ENCODE measurements at regions not wholly inside any gene's neighbourhood (a gene's known extent, or its start where the extent isn't known, plus 50 kb on each side); places are given as distances from the start of the nearest gene placed in this dataset.

GRCh38 chr3:157695103-157695502 is 191.9 kb upstream of the VEPH1 start:
- WGBS, 2 donors: 72 to 80% methylated on average over 2 of the region's 2 CpGs
- ATAC-seq (no peak), FAIRE-seq (no peak), DNase-seq (no peak)
- H3K27me3 ChIP-seq: no peaks in the 10 kb centered on the region
- H3K9me3 ChIP-seq: no peaks in the 10 kb centered on the region
- no peak overlapping the region for H3K4me3 ChIP-seq
- TF ChIP-seq, protein P1, sequence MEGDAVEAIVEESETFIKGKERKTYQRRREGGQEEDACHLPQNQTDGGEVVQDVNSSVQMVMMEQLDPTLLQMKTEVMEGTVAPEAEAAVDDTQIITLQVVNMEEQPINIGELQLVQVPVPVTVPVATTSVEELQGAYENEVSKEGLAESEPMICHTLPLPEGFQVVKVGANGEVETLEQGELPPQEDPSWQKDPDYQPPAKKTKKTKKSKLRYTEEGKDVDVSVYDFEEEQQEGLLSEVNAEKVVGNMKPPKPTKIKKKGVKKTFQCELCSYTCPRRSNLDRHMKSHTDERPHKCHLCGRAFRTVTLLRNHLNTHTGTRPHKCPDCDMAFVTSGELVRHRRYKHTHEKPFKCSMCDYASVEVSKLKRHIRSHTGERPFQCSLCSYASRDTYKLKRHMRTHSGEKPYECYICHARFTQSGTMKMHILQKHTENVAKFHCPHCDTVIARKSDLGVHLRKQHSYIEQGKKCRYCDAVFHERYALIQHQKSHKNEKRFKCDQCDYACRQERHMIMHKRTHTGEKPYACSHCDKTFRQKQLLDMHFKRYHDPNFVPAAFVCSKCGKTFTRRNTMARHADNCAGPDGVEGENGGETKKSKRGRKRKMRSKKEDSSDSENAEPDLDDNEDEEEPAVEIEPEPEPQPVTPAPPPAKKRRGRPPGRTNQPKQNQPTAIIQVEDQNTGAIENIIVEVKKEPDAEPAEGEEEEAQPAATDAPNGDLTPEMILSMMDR (IDR thresholded peaks at IDR 0.05): no peak
- peaks cover 0 to 8% (median 0%) of the 10 kb centered on the region in 3 donors for H3K4me1 ChIP-seq
- no peak overlapping the region for H3K27ac ChIP-seq
- intact Hi-C loops (cut with DNase I): no loop called here
- no peaks in the 10 kb centered on the region for H3K36me3 ChIP-seq

GRCh38 chr3:157693762-157694161 is 190.5 kb upstream of the VEPH1 start:
- intact Hi-C loops (cut with DNase I): no loop called here
- DNase-seq (no peak), FAIRE-seq (no peak)

GRCh38 chr3:157692468-157692867 is 189.3 kb upstream of the VEPH1 start:
- no peaks in the 10 kb centered on the region for H3K27me3 ChIP-seq
- ATAC-seq (no peak), FAIRE-seq (no peak), DNase-seq (no peak)
- peaks cover 0 to 8% (median 0%) of the 10 kb centered on the region in 3 donors for H3K4me1 ChIP-seq
- H3K36me3 ChIP-seq: no peaks in the 10 kb centered on the region
- H3K9me3 ChIP-seq: no peaks in the 10 kb centered on the region
- intact Hi-C loops (cut with DNase I): no loop called here
- TF ChIP-seq, protein P1 (IDR thresholded peaks at IDR 0.05): no peak
- no peak overlapping the region for H3K27ac ChIP-seq
- no peak overlapping the region for H3K4me3 ChIP-seq
- 71 to 81% methylated on average over 1 of the region's 1 CpG for WGBS, 2 donors

More at GRCh38 chr3:157693762-157694161, 190.5 kb upstream of the VEPH1 start:
- TF ChIP-seq, protein P1 (IDR thresholded peaks at IDR 0.05): no peak
- Histone ChIP-seq H3K27me3 (no peaks in the 10 kb centered on the region), H3K9me3 (no peaks in the 10 kb centered on the region), H3K27ac (no peak overlapping the region), H3K36me3 (no peaks in the 10 kb centered on the region), H3K4me1 (peaks cover 0 to 8% (median 0%) of the 10 kb centered on the region in 3 donors), H3K4me3 (no peak overlapping the region)
- ATAC-seq: no peak
- 75 to 79% methylated on average over 1 of the region's 1 CpG for WGBS, 2 donors

DNA sequence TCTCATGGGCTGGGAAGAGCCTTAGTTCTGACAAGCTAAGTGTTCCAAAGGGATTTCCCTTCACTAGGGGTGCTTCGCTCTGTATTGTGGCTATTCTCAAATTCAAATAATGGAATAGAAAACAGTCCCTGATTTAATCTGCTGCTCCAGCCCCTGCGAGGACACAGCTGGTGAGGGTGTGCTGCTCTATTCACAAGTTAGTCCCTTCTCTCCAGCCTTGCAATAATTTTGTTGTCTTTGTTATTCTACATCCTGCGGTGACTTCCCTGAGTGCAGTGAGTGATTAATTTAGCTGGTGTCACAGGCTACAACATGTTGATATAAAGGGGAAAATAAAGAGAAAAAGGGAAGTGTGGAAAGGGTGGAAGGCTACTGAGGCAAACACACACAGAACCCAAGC is 180.5 kb upstream of the VEPH1 start:
- Histone ChIP-seq H3K4me3 (no peak overlapping the region), H3K4me1 (no peaks in the 10 kb centered on the region), H3K27me3 (no peaks in the 10 kb centered on the region), H3K9me3 (no peaks in the 10 kb centered on the region), H3K27ac (no peak overlapping the region), H3K36me3 (no peaks in the 10 kb centered on the region)
- TF ChIP-seq, protein P1 (IDR thresholded peaks at IDR 0.05): no peak
- FAIRE-seq: no peak
- 49 to 72% methylated on average over 3 of the region's 3 CpGs for WGBS, 2 donors
- ATAC-seq: no peak
- DNase-seq: no peak
- intact Hi-C loops (cut with DNase I): no loop called here

DNA sequence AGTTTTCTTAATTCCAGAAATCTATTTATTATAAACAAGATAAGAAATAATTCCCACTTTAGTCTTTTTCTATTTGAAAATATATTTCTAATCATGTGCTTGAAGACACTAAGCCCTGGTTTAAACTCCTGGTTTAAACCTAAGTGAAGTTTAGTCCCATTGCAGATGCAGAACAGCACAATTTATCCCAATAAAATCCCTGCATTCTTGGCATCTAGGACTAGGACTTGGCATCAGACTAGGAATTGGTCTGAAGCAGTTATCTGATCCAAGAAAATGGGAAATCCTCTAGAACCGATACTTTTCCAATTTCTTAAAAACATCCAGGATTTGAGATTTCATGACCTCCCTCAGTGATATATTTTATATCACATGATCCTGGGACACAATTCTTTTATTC is 168.8 kb upstream of the VEPH1 start:
- H3K4me1 ChIP-seq: no peaks in the 10 kb centered on the region
- WGBS, 2 donors: 49 to 83% methylated on average over 1 of the region's 1 CpG
- TF ChIP-seq, protein P1 (IDR thresholded peaks at IDR 0.05): no peak
- no peak overlapping the region for H3K27ac ChIP-seq
- no peaks in the 10 kb centered on the region for H3K9me3 ChIP-seq
- ATAC-seq (no peak), DNase-seq (no peak), FAIRE-seq (no peak)
- no peaks in the 10 kb centered on the region for H3K36me3 ChIP-seq
- intact Hi-C loops (cut with DNase I): no loop called here
- no peak overlapping the region for H3K4me3 ChIP-seq
- no peaks in the 10 kb centered on the region for H3K27me3 ChIP-seq

All from pancreas (tissue), 10 donors.